NCI-H2107 (cell line): ENCODE measurements at regions not wholly inside any gene's neighbourhood (a gene's known extent, or its start where the extent isn't known, plus 50 kb on each side); places are given as distances from the start of the nearest gene placed in this dataset.

ENCODE experiments used
- DNase-seq: peaks from one replicate; lab custom pipeline; 2025; lab: John Stamatoyannopoulos, UW

- no peak for DNase-seq
Measured at GRCh38 chr1:90201467-90202358, 206.8 kb downstream of the ZNF326 start.

- no peak for DNase-seq
Measured at GRCh38 chr1:90200646-90201205, 205.8 kb downstream of the ZNF326 start.

DNA sequence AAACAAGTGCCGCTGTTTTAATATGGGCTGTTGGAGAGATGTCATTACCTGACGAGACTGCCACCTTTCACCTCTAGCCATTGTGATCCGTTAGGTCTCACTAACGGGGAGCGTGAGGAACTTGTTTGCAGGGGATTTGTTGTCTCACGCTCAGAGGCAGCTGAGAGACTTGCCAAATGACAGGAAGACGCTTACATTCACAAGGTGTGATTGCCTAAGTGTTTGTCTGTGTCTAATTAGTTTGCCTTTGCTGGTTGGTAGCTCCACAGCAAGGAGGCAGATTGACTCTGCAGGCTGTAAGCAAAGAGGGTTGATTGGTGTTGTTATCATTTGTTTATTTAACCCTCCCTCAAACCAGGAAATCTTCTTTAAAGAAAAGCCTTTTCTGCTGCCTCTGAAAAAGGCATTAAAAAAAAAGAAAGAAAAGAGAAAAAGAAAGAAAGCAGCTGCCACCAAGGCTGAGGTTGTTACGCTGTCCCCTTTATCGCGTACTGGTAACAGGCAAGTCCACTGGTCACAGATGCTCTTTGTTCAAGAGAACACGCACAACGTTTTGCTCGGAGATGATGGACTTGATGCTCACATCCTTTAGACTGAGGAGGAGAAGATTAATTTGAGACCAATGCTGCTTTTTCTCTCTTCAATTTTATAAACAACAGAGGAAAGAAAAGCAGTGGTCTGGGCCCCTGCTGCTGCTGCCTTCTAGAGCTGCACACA is 203.9 kb downstream of the ZNF326 start:
- DNase-seq: no peak

DNA sequence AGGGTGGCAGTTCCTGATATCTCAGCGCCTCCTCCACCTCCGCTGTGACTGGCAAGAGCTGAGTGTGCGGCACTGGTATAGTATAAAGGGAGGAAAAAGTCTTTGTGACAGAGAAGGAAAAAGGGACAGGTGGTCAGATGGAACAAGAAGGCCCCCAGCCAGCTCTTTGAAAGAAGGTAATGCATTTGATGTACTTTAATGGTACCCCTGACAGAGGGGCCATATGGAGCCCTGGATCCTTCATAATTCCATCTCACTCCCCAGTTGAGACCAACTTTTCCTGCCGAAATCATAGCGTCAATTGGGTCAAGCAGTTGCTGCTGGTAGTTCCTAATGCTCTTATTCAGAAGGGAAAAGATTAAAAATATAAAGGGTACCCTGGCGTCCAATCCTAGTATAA is 198.2 kb downstream of the ZNF326 start:
- no peak for DNase-seq

GRCh38 chr1:90192408-90192807 is 197.5 kb downstream of the ZNF326 start:
- DNase-seq: no peak

GRCh38 chr1:90190523-90190922 is 195.6 kb downstream of the ZNF326 start:
- DNase-seq: no peak

DNA sequence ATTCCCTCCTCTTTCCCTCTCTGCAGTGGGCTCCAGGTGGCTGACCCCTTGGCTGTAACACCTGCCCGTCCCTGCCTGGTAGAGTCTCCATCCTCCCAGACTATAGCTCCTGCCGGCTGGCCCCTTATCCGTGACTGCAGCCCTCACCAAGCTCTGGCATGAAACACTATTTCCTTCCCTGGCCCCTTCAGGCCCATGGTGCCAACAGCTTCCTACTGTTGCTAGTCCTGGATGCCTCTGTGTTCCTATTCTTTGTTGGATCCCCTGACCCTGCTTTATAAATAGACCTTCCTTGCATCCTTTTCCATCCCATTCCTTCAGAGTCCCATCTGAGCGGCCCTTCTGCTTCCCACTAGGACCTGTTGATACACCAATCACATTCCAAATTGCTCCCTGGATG is 195.0 kb downstream of the ZNF326 start:
- DNase-seq: no peak

- DNase-seq: no peak
Measured at GRCh38 chr1:90187323-90187585, 192.3 kb downstream of the ZNF326 start.

GRCh38 chr1:90186506-90187322 is 191.8 kb downstream of the ZNF326 start:
- DNase-seq: no peak

- DNase-seq: no peak
Measured at GRCh38 chr1:90176530-90176929, 181.6 kb downstream of the ZNF326 start.

- DNase-seq: no peak
Measured at GRCh38 chr1:90175490-90176167, 180.7 kb downstream of the ZNF326 start.

DNA sequence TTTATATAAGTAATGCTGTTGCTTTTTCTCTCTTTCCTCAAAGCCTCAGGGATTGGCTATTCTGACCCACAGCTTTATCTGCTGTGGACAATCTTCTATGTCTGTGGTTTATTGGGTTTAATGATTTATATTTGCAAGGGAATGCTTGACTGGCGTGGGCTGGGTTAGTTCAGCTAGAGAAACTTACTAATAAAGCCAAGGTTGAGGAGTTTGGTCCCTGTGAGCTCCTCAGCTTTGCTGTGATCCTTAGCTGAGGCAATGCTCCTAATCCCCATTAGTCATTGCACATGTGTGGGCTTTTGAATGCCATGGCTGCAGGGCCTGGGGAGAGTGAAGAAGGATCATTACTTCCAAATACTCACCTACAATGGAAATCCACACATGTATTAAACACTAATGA is 179.3 kb downstream of the ZNF326 start:
- no peak for DNase-seq

DNA sequence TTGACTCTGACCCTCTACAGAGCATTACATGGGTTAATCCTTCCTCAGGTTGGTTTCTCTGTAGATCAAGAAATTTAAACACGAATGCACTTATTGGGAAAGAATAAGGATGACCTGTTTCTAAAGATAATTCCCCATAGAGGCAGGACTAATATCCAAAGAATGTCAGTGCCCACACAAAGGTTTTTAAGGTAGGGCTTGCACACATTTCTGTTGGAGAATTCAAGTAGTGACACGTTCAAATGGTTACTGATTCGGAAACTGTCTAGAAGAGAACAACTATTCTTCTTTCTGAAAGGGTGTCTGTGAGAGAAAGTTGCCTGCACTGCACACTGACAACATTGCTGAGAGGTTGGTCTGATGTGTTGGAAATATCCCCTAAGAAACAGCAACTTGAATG is 167.3 kb downstream of the ZNF326 start:
- DNase-seq: no peak

- DNase-seq: no peak
Measured at GRCh38 chr1:90161625-90162024, 166.7 kb downstream of the ZNF326 start.

DNA sequence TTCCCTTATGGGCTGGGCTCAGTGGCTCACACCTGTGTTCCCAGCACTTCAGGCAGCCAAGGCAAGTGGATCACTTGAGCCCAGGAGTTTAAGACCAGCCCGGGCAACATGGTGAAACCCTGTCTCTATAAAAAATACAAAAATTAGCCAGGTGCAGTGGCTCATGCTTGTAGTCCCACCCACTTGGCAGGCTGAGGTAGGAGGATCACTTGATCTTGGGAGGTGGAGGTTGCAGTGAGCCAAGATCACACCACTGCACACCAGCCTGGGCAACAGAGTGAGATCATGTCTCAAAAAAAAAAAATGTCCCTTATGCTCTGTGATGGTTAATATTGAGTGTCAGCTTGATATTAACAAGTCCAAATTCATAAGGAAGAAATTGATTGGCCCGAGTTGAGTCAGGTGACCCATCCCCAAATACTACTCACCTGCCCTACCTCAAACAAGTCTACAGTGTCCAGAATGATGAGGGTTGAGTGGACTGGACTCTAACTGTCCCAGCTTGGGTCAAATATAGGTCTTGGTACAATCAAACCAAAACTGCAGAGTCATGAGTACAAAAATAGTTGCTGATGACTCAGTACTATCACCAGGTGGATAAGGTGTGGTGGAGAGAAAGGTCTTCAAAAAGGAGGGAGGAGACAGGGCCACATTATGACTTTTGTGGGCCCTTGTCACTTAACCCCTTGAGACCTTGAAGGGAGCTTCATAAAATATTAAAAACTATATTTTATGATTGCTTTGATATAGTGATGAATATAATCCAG is 161.0 kb downstream of the ZNF326 start:
- DNase-seq: no peak

GRCh38 chr1:90154711-90155110 is 159.8 kb downstream of the ZNF326 start:
- DNase-seq: no peak

GRCh38 chr1:90149101-90149500 is 154.2 kb downstream of the ZNF326 start:
- no peak for DNase-seq

- no peak for DNase-seq
Measured at GRCh38 chr1:90147093-90147492, 152.2 kb downstream of the ZNF326 start.

- DNase-seq: no peak
Measured at GRCh38 chr1:90144820-90145219, 149.9 kb downstream of the ZNF326 start.

- DNase-seq: no peak
Measured at GRCh38 chr1:90143591-90143990, 148.7 kb downstream of the ZNF326 start.

DNA sequence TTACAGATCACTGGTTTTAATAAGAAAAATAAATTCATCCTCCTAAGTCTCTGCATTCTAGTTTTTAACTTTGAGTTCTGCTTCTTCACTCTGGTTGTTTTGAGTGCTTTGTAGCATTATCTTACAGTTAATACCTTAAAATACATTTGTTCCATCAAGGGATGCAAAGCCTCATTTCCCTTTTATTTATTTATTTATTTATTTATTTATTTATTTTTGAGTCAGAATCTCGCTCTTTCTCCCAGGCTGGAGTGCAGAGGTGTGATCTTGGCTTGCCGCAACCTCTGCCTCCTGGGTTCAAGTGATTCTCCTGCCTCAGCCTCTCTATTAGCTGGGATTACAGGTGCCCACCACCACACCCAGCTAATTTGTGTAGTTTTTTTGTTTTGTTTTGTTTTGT is 147.8 kb downstream of the ZNF326 start:
- no peak for DNase-seq
